ENCODE measurements at regions not wholly inside any gene's neighbourhood (a gene's known extent, or its start where the extent isn't known, plus 50 kb on each side); places are given as distances from the start of the nearest gene placed in this dataset.
"Not testable (repeated sequence)": the region's sequence is repeated elsewhere in the genome, so short reads cannot be mapped to it uniquely, and the experiment has no call there.

GRCh38 chr2:208783184-208783583 lies 376.6 kb downstream of the PTH2R start:
- H3K4me1 ChIP-seq (ENCODE audit: insufficient read depth, low read length, poor library complexity, severe bottlenecking): no peaks in the 10 kb centered on the region
- H3K4me3 ChIP-seq (ENCODE audit: low read length, poor library complexity, severe bottlenecking): no peak overlapping the region
- TF ChIP-seq EZH2phosphoT487 (IDR thresholded peaks at IDR 0.05; ENCODE audit: borderline replicate concordance) (no peak), CTCF (conservative IDR thresholded peaks at IDR 0.05; ENCODE audit: low read length) (peak; percentile 49)
- no peak overlapping the region for H3K9ac ChIP-seq (ENCODE audit: low read depth, low read length, poor library complexity, severe bottlenecking)
- no peaks in the 10 kb centered on the region for H3K27me3 ChIP-seq (ENCODE audit: insufficient read depth, low read length, poor library complexity, severe bottlenecking)
- no peaks in the 10 kb centered on the region for H3K79me2 ChIP-seq (ENCODE audit: insufficient read depth, low read length)
- no peaks in the 10 kb centered on the region for H3K9me2 ChIP-seq (replicated peaks; ENCODE audit: low read depth, low read length)
- no peaks in the 10 kb centered on the region for H4K20me1 ChIP-seq (ENCODE audit: insufficient read depth, low read length, poor library complexity, severe bottlenecking)
- H3F3A ChIP-seq (ENCODE audit: low read depth): no peaks in the 10 kb centered on the region
- H3K4me2 ChIP-seq (ENCODE audit: low read depth, low read length, poor library complexity, severe bottlenecking): no peak overlapping the region
- no peak overlapping the region for H2AFZ ChIP-seq (ENCODE audit: low read length)
- no peaks in the 10 kb centered on the region for H3K9me3 ChIP-seq (ENCODE audit: insufficient read depth, low read depth, low read length)
- no peaks in the 10 kb centered on the region for H3K36me3 ChIP-seq (ENCODE audit: insufficient read depth, low read length)

GRCh38 chr2:208784774-208785173 lies 378.2 kb downstream of the PTH2R start:
- not testable (repeated sequence) for H2AFZ ChIP-seq (ENCODE audit: low read length); H3K27me3 ChIP-seq (ENCODE audit: insufficient read depth, low read length, poor library complexity, severe bottlenecking); H3K9me3 ChIP-seq (ENCODE audit: insufficient read depth, low read depth, low read length); H3K36me3 ChIP-seq (ENCODE audit: insufficient read depth, low read length); H4K20me1 ChIP-seq (ENCODE audit: insufficient read depth, low read length, poor library complexity, severe bottlenecking); H3F3A ChIP-seq (ENCODE audit: low read depth); H3K9me2 ChIP-seq (replicated peaks; ENCODE audit: low read depth, low read length); H3K4me2 ChIP-seq (ENCODE audit: low read depth, low read length, poor library complexity, severe bottlenecking); H3K4me1 ChIP-seq (ENCODE audit: insufficient read depth, low read length, poor library complexity, severe bottlenecking); H3K4me3 ChIP-seq (ENCODE audit: low read length, poor library complexity, severe bottlenecking); H3K79me2 ChIP-seq (ENCODE audit: insufficient read depth, low read length); H3K9ac ChIP-seq (ENCODE audit: low read depth, low read length, poor library complexity, severe bottlenecking)

GRCh38 chr2:208791257-208791656 lies 384.7 kb downstream of the PTH2R start:
- H3K79me2 ChIP-seq (ENCODE audit: insufficient read depth, low read length): no peaks in the 10 kb centered on the region
- H3K36me3 ChIP-seq (ENCODE audit: insufficient read depth, low read length): no peaks in the 10 kb centered on the region
- H3K9ac ChIP-seq (ENCODE audit: low read depth, low read length, poor library complexity, severe bottlenecking): no peak overlapping the region
- no peaks in the 10 kb centered on the region for H3F3A ChIP-seq (ENCODE audit: low read depth)
- H3K27me3 ChIP-seq (ENCODE audit: insufficient read depth, low read length, poor library complexity, severe bottlenecking): no peaks in the 10 kb centered on the region
- TF ChIP-seq CTCF (conservative IDR thresholded peaks at IDR 0.05; ENCODE audit: low read length) (no peak), EZH2phosphoT487 (IDR thresholded peaks at IDR 0.05; ENCODE audit: borderline replicate concordance) (no peak)
- no peak overlapping the region for H2AFZ ChIP-seq (ENCODE audit: low read length)
- no peaks in the 10 kb centered on the region for H4K20me1 ChIP-seq (ENCODE audit: insufficient read depth, low read length, poor library complexity, severe bottlenecking)
- H3K9me3 ChIP-seq (ENCODE audit: insufficient read depth, low read depth, low read length): no peaks in the 10 kb centered on the region
- no peak overlapping the region for H3K4me3 ChIP-seq (ENCODE audit: low read length, poor library complexity, severe bottlenecking)
- H3K4me2 ChIP-seq (ENCODE audit: low read depth, low read length, poor library complexity, severe bottlenecking): no peak overlapping the region
- no peaks in the 10 kb centered on the region for H3K4me1 ChIP-seq (ENCODE audit: insufficient read depth, low read length, poor library complexity, severe bottlenecking)
- H3K9me2 ChIP-seq (replicated peaks; ENCODE audit: low read depth, low read length): no peaks in the 10 kb centered on the region

GRCh38 chr2:208792766-208793165 lies 386.2 kb downstream of the PTH2R start:
- no peaks in the 10 kb centered on the region for H3F3A ChIP-seq (ENCODE audit: low read depth)
- H3K9me3 ChIP-seq (ENCODE audit: insufficient read depth, low read depth, low read length): no peaks in the 10 kb centered on the region
- H3K4me3 ChIP-seq (ENCODE audit: low read length, poor library complexity, severe bottlenecking): no peak overlapping the region
- no peak overlapping the region for H2AFZ ChIP-seq (ENCODE audit: low read length)
- no peaks in the 10 kb centered on the region for H3K36me3 ChIP-seq (ENCODE audit: insufficient read depth, low read length)
- no peak overlapping the region for H3K9ac ChIP-seq (ENCODE audit: low read depth, low read length, poor library complexity, severe bottlenecking)
- no peaks in the 10 kb centered on the region for H3K9me2 ChIP-seq (replicated peaks; ENCODE audit: low read depth, low read length)
- no peak overlapping the region for H3K4me2 ChIP-seq (ENCODE audit: low read depth, low read length, poor library complexity, severe bottlenecking)
- H4K20me1 ChIP-seq (ENCODE audit: insufficient read depth, low read length, poor library complexity, severe bottlenecking): no peaks in the 10 kb centered on the region
- H3K79me2 ChIP-seq (ENCODE audit: insufficient read depth, low read length): no peaks in the 10 kb centered on the region
- TF ChIP-seq EZH2phosphoT487 (IDR thresholded peaks at IDR 0.05; ENCODE audit: borderline replicate concordance) (no peak), CTCF (conservative IDR thresholded peaks at IDR 0.05; ENCODE audit: low read length) (no peak)
- H3K4me1 ChIP-seq (ENCODE audit: insufficient read depth, low read length, poor library complexity, severe bottlenecking): no peaks in the 10 kb centered on the region
- H3K27me3 ChIP-seq (ENCODE audit: insufficient read depth, low read length, poor library complexity, severe bottlenecking): no peaks in the 10 kb centered on the region

Measured in Loucy (cell line).